ENCODE measurements at regions not wholly inside any gene's neighbourhood (a gene's known extent, or its start where the extent isn't known, plus 50 kb on each side); places are given as distances from the start of the nearest gene placed in this dataset.

DNA sequence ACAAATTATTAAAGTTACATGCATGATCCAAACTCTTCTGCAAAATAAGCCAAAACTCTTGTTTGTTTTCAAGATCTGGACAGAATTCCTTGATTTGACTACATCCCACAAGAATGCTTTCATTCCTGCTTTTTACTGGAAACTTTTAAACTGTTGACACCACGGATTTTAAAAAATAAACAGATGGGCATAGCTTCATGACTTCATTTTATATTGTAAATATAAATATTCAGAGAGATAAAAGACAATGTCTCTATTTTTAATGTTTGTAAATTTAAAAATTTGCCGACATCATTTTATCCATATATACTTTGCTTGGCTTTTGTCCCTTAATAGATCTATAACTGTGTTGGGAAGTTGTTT lies 134.3 kb upstream of the DCN start:
- no peak for DNase-seq (ENCODE audit: low read depth in 2 of 2)

- no peak for DNase-seq (ENCODE audit: low read depth in 2 of 2)
Measured at GRCh38 chr12:91316161-91316906, 133.7 kb upstream of the DCN start.

- DNase-seq (ENCODE audit: low read depth in 2 of 2), result no peak
Measured at GRCh38 chr12:91311081-91311480, 128.5 kb upstream of the DCN start.

- DNase-seq (ENCODE audit: low read depth in 2 of 2), result no peak
Measured at GRCh38 chr12:91309450-91309849, 126.8 kb upstream of the DCN start.

- no peak for DNase-seq (ENCODE audit: low read depth in 2 of 2)
Measured at GRCh38 chr12:91307957-91308670, 125.5 kb upstream of the DCN start.

DNA sequence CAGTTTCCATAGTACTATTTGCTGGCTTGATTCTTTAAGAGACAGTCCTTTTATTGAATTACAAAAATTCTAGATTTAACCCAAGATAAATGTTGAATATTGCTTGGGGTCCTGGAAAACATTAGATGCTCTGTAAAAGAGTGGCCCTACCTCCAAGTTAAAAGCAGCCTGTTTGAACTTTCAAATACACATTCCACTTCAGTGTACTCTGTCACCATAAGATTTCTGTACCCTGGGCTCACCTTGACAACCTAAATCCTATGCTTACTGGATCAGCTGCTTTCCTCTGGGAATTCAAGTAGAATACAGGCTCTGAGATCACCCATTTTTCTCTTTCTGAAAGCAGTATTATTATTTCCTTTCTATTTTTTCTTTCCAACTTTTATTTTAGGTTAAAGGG lies 107.7 kb upstream of the DCN start:
- DNase-seq (ENCODE audit: low read depth in 2 of 2), result no peak

DNA sequence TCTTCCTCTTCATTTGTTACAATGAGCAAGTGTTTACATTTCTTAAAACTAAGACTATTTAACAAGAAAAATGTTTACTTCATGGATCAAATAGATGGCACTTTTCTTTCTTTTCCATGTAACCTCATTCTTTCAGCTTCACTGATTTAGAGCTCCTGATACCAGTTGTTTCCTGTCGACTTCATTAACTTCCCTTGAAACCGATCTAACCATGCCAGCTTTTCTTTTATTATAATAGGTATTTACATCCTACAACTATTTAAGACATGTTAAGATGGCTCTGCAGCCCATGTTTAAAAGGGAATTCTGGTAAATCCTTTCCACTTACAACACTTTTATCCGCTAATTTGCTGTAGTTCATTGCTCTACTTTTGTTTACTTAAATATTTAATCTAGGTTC lies 107.3 kb upstream of the DCN start:
- no peak for DNase-seq (ENCODE audit: low read depth in 2 of 2)

DNA sequence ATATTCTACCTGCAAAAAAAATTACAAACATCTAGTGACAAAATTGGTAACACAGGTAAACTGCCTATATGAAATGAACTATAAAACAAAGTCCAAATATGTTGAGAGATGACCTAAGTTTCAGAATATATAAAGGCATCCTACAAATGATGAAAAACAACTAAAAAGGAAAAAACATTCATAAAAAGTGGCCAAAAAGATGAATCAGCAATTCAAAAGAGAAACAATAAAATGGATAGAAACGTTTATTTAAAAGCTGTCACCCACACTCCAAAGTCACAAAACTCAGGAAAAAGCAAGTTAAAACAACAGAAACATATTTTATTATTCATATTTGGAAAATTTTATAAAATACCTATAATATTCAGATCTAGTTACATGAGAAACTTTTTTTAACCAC lies 106.5 kb upstream of the DCN start:
- DNase-seq (ENCODE audit: low read depth in 2 of 2), result no peak

DNA sequence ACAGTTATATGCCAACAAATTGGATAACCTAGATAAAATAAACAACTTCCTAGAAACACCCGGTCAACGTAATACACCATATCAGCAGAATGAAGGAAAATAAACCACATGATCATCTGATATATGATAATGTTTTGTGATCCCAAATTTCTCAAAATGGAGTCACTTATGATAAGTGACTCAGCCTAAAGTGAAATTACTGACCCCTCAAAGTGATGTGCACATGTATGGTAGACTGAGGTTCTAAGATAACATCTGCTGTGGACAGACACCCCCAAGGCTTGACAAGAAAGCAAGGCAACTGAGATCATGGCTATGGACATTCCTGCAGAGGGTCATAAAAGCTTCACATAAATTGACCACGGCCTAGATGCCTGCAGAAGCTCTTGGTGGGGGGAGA lies 105.1 kb upstream of the DCN start:
- DNase-seq (ENCODE audit: low read depth in 2 of 2), result no peak

DNA sequence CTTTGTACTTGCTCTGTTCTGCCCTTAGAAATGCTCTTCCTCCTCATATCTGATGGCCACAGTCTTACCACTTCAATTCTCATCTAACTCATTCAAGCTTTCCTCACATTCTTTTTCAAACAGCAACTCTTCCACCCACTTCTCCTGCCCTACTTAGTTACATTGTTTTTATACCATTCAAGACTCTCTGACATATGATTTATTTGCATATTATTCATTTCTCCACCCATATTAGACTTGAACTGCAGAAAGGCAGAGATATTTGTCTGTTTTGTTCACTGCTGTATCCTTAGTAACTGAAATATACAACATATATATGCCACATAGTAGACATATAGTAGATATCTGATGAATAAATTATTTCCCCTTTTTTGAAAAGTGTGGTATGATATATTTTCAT lies 95.5 kb upstream of the DCN start:
- DNase-seq (ENCODE audit: low read depth in 2 of 2), result no peak

- no peak for DNase-seq (ENCODE audit: low read depth in 2 of 2)
Measured at GRCh38 chr12:91276509-91276908, 93.9 kb upstream of the DCN start.

GRCh38 chr12:91275321-91275720 lies 92.7 kb upstream of the DCN start:
- DNase-seq (ENCODE audit: low read depth in 2 of 2), result no peak

GRCh38 chr12:91274916-91275315 lies 92.3 kb upstream of the DCN start:
- no peak for DNase-seq (ENCODE audit: low read depth in 2 of 2)

- no peak for DNase-seq (ENCODE audit: low read depth in 2 of 2)
Measured at GRCh38 chr12:91273560-91273959, 90.9 kb upstream of the DCN start.

DNA sequence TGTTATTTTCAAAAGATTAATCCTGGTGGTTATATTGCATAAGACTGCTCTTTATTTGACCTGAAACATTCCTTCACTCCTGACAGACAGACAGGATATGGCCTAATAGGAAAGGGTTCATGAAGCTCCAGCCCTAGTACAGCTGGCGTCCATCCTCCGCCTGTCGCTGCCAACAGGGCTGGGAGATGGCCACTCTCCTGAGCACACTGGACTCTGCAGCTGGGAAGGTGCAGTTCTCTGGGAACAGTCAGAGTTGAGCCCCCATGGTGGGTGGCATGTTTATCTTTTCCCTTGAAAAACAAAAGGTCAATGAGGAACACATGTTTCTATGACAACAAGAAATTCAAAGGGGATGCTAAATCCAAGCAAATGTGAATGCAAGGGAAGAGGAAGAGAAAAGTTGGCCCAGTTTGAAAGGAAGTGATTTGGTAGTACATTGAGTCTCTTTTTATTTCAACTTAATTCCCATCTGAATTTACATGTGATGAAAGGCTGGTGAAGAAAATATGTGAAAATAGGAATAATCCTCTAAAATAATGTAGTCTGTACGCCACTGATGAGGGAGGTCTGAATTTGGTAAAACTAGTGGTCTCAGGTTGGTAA lies 89.9 kb upstream of the DCN start:
- DNase-seq (ENCODE audit: low read depth in 2 of 2), result no peak

DNA sequence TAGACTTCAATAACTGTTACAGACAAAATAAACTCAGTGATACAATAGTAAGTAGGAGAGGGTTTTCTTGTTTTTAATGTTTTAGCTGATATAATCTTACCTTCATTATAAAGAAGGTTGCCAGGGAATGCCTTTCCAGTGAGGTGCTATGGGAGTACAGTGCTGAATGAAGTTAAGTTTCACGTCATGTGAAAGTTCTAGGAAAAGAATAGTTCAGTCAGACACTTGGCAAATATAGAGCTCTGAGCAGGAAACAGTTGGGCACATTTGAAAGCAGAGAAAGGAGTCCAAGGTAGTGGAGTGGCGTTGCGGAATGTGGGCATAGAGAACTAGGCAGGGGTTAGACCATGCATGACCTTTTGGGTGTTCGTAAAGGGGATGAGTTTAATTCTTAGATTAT lies 88.6 kb upstream of the DCN start:
- no peak for DNase-seq (ENCODE audit: low read depth in 2 of 2)

DNA sequence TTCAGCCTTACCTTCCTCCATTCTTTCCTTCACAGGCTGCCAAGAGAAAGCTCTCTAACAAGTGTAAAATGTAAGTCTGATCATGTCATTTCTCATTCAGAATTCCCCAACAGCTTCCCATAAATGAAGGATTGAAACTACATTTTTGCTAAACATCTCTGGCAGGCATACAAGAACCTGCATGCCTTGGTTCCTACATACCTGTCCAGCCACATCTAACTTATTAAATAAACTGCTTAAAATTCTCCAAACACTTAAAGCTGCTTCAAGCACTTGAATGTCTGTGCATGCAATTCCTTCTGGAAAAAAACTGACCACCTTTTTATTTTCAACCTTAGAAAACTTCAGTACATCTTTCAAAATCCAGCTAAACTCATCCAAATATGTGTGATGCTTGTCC lies 84.4 kb upstream of the DCN start:
- no peak for DNase-seq (ENCODE audit: low read depth in 2 of 2)

DNA sequence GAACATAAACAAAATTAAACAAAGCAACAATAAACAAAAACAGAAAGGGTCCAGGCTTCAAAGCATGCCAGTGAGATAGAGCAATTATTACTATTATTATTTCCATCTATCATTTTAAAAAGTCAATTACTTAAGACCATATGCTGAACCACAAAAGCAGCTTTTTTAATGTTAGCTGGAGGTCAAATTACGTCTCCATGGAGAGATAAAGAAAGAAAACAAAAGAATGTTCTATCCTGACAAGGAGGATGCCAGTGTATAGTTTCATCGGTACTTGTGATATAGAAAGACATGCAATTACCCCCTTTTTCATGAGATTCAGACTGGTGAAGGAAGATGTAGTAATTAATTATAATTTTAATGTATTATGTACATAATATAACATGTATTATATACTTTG lies 81.6 kb upstream of the DCN start:
- DNase-seq (ENCODE audit: low read depth in 2 of 2), result no peak

DNA sequence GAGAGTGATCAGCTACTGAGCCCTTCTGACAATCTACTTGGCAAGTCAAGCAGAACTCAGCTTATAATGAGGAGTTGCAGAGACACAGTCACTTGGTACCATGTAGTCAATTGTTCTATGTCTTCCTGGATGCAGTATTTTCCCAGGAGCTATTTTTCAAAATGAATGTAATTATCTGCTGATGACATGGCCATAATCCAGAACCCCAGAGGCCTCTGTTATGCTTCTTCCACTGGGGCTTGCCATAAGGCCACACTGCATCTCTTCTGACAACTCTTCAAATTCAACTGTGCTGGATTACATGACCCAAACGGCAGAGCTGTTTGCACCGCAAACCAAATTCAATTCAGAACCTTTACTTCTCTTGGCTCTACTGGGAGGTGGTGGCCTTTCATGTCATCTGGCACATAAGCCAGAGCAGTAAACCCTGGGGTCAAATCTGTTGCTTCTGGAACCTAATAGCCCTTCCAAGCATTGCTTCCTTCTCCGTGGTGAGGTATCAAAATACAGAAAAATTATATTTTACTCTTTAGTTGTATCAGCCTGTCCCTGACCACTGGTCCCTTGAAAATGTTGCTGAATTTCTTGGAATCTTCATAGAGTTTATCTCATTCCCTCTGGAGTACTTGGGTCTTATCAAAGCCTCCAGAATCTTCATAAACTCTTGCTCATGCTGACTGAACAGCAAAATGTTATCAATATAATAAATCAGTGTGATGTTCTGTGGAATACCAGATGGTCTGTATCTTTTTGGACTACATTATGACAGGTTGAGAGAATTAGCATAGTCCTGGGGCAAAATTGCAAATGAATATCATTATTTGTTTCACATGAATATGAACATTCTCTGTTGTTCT lies 79.4 kb upstream of the DCN start:
- DNase-seq (ENCODE audit: low read depth in 2 of 2), result no peak

GRCh38 chr12:91256411-91256810 lies 73.8 kb upstream of the DCN start:
- no peak for DNase-seq (ENCODE audit: low read depth in 2 of 2)

DNA sequence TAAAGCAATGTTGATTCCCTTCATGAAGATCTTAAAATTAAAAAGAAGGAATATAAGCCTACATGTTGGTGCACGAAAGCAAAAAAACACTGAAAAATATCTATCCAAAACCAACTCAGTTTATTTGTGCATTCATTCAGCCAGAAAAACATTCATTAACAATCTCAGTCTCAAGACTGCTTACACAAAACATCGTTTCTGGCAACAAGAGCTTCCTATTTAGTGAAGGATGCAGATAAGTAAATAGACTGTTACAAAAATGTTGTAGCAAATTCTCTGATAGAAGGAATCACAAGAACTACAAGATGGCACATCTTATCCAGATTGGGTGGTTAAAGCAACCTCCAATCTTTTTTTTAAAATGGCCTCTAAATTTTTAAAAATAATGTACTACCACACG lies 69.7 kb upstream of the DCN start:
- DNase-seq (ENCODE audit: low read depth in 2 of 2), result no peak

DNA sequence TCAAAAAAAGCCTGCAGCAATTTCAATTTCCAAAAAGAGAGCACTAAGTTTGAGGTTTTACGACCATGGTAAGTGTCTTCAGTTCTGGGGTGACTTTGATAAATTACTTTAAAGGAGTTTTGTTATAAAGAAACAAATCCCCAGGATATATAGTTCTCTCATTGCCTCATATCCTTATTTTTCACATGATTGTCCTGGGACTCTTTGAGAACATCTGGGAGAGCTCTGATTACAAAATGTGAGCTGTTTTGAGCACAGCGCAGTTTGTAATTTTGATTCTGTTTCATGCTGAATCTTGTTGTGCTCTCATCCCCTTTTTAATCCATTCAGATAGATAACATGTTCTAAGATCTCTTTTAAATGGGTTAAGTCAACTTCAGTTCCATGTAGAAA lies 67.7 kb upstream of the DCN start:
- no peak for DNase-seq (ENCODE audit: low read depth in 2 of 2)

Measured in stimulated activated CD8-positive, alpha-beta memory T cell treated with anti-CD3 and anti-CD28 coated beads, Interleukin-15, amount 100 ng/mL, for 4 hours (primary cell).